ENCODE measurements at regions not wholly inside any gene's neighbourhood (a gene's known extent, or its start where the extent isn't known, plus 50 kb on each side); places are given as distances from the start of the nearest gene placed in this dataset.

DNA sequence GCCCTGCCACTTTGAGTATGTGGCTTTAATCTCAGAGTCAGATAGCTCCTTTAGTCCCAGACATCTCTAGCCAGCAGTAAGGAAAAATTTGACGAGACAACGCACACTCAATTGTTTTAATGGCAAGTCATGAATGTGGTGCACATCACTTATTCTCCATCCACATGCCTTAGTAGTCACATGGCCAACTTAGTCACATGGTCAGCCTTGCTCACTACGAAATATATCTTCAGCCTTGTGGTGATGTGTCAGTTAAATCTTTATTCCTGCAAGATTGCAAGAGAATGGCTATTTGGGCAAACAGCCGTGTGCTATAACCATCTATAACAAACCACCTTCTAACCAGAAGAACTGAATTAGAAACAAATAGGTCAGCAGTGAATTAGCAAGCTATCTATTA lies 871.1 kb upstream of the CELF2 start:
- dilution Hi-C loops (cut with MboI; ENCODE audit: extremely low pct_ligation_motif_present, low sequenced_read_pairs) (no loop called here), intact Hi-C loops (cut with micrococcal nuclease) (no loop called here)
- H3K9ac ChIP-seq (replicated peaks; ENCODE audit: extremely low read depth, insufficient read depth, low read length): no peak overlapping the region
- TF ChIP-seq POLR2A (IDR thresholded peaks at IDR 0.05; ENCODE audit: low read depth, low read length): no peak
- TF ChIP-seq POLR2AphosphoS5 (IDR thresholded peaks at IDR 0.05; ENCODE audit: insufficient read depth, low read depth, low read length): no peak
- TF ChIP-seq MYC (IDR thresholded peaks at IDR 0.05; ENCODE audit: low read depth, low read length): no peak
- no peak for TF ChIP-seq EZH2 (IDR thresholded peaks at IDR 0.05; ENCODE audit: borderline replicate concordance, low read depth, low read length, severe bottlenecking)
- TF ChIP-seq JUN (IDR thresholded peaks at IDR 0.05; ENCODE audit: borderline replicate concordance, insufficient read depth, insufficient read length, low read depth): no peak
- TF ChIP-seq, protein P1, sequence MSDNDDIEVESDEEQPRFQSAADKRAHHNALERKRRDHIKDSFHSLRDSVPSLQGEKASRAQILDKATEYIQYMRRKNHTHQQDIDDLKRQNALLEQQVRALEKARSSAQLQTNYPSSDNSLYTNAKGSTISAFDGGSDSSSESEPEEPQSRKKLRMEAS (IDR thresholded peaks at IDR 0.05; ENCODE audit: insufficient read depth, insufficient read length): no peak
- no peak overlapping the region for H3K4me2 ChIP-seq (ENCODE audit: insufficient read depth, low read length)
- no peaks in the 10 kb centered on the region for H3K4me1 ChIP-seq (ENCODE audit: control insufficient read depth, extremely low read depth, insufficient read depth, low read length)
- ChIA-PET CTCF (no interaction called here), POLR2A (no interaction called here)
- no peak overlapping the region for H3K4me3 ChIP-seq (replicated peaks in 1 of 3; ENCODE audit: insufficient read depth in 1 of 3, low read depth in 1 of 3, low read length in 3 of 3)
- H4K20me1 ChIP-seq (replicated peaks; ENCODE audit: control insufficient read depth, extremely low read depth, insufficient read depth, low read length): no peaks in the 10 kb centered on the region
- H3K27ac ChIP-seq (ENCODE audit: insufficient read depth, low read depth, low read length): no peak overlapping the region
- no TSS peak for BruUV-seq (replicated peaks)
- no peaks in the 10 kb centered on the region for H3K9me1 ChIP-seq (replicated peaks; ENCODE audit: control insufficient read depth, extremely low read depth, insufficient read depth, low read length)
- no peaks in the 10 kb centered on the region for H3K36me3 ChIP-seq (ENCODE audit: control insufficient read depth in 2 of 2, extremely low read depth in 1 of 2, insufficient read depth in 2 of 2, low read length in 2 of 2)
- H2AFZ ChIP-seq (ENCODE audit: low read depth, low read length): no peak overlapping the region
- H3K9me3 ChIP-seq (replicated peaks; ENCODE audit: control insufficient read depth, insufficient read depth, low read length): no peaks in the 10 kb centered on the region
- no peak for DNase-seq (ENCODE audit: low read depth, low spot score)
- H3K79me2 ChIP-seq (ENCODE audit: control insufficient read depth, insufficient read depth, low read length): no peaks in the 10 kb centered on the region
- H3K27me3 ChIP-seq (ENCODE audit: control insufficient read depth in 2 of 2, insufficient read depth in 2 of 2, low read length in 2 of 2): no peaks in the 10 kb centered on the region
- FAIRE-seq: no peak

DNA sequence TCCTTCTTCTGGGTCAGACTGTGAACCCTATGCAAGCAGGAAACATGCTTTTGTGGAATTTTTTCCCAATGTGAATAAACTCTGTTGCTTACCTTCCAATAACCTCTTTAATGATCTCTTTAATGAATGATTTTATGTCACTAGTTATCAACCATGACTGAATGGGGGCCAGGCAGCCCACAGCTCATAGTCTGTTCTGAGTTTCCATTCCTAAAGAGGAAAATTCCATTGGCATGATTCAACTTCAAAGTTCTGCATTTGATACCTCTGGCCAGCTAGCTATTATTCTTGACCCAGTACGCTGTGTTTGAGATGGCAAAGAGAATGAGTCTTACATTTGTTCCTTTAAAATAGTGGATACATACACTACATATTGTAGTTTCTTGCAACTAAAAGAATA lies 867.8 kb upstream of the CELF2 start:
- intact Hi-C loops (cut with micrococcal nuclease) (no loop called here), dilution Hi-C loops (cut with MboI; ENCODE audit: extremely low pct_ligation_motif_present, low sequenced_read_pairs) (no loop called here)
- Histone ChIP-seq H3K27ac (ENCODE audit: insufficient read depth, low read depth, low read length) (no peak overlapping the region), H3K9me3 (replicated peaks; ENCODE audit: control insufficient read depth, insufficient read depth, low read length) (no peaks in the 10 kb centered on the region), H3K79me2 (ENCODE audit: control insufficient read depth, insufficient read depth, low read length) (no peaks in the 10 kb centered on the region), H3K27me3 (ENCODE audit: control insufficient read depth in 2 of 2, insufficient read depth in 2 of 2, low read length in 2 of 2) (no peaks in the 10 kb centered on the region), H3K9ac (replicated peaks; ENCODE audit: extremely low read depth, insufficient read depth, low read length) (no peak overlapping the region), H3K4me3 (replicated peaks in 1 of 3; ENCODE audit: insufficient read depth in 1 of 3, low read depth in 1 of 3, low read length in 3 of 3) (no peak overlapping the region), H3K9me1 (replicated peaks; ENCODE audit: control insufficient read depth, extremely low read depth, insufficient read depth, low read length) (no peaks in the 10 kb centered on the region), H3K4me2 (ENCODE audit: insufficient read depth, low read length) (no peak overlapping the region), H3K4me1 (ENCODE audit: control insufficient read depth, extremely low read depth, insufficient read depth, low read length) (no peaks in the 10 kb centered on the region), H2AFZ (ENCODE audit: low read depth, low read length) (no peak overlapping the region), H3K36me3 (ENCODE audit: control insufficient read depth in 2 of 2, extremely low read depth in 1 of 2, insufficient read depth in 2 of 2, low read length in 2 of 2) (no peaks in the 10 kb centered on the region), H4K20me1 (replicated peaks; ENCODE audit: control insufficient read depth, extremely low read depth, insufficient read depth, low read length) (no peaks in the 10 kb centered on the region)
- no peak for FAIRE-seq
- BruUV-seq (replicated peaks): no TSS peak
- no peak for DNase-seq (ENCODE audit: low read depth, low spot score)
- CTCF ChIA-PET: no interaction called here
- no peak for TF ChIP-seq POLR2A (IDR thresholded peaks at IDR 0.05; ENCODE audit: low read depth, low read length)
- TF ChIP-seq EZH2 (IDR thresholded peaks at IDR 0.05; ENCODE audit: borderline replicate concordance, low read depth, low read length, severe bottlenecking): no peak
- TF ChIP-seq JUN (IDR thresholded peaks at IDR 0.05; ENCODE audit: borderline replicate concordance, insufficient read depth, insufficient read length, low read depth): no peak
- no peak for TF ChIP-seq POLR2AphosphoS5 (IDR thresholded peaks at IDR 0.05; ENCODE audit: insufficient read depth, low read depth, low read length)
- TF ChIP-seq MYC (IDR thresholded peaks at IDR 0.05; ENCODE audit: low read depth, low read length): no peak
- TF ChIP-seq FOS (IDR thresholded peaks at IDR 0.05; ENCODE audit: borderline replicate concordance, insufficient read depth, low read length): no peak
- TF ChIP-seq, protein P2, sequence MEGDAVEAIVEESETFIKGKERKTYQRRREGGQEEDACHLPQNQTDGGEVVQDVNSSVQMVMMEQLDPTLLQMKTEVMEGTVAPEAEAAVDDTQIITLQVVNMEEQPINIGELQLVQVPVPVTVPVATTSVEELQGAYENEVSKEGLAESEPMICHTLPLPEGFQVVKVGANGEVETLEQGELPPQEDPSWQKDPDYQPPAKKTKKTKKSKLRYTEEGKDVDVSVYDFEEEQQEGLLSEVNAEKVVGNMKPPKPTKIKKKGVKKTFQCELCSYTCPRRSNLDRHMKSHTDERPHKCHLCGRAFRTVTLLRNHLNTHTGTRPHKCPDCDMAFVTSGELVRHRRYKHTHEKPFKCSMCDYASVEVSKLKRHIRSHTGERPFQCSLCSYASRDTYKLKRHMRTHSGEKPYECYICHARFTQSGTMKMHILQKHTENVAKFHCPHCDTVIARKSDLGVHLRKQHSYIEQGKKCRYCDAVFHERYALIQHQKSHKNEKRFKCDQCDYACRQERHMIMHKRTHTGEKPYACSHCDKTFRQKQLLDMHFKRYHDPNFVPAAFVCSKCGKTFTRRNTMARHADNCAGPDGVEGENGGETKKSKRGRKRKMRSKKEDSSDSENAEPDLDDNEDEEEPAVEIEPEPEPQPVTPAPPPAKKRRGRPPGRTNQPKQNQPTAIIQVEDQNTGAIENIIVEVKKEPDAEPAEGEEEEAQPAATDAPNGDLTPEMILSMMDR (IDR thresholded peaks at IDR 0.05; ENCODE audit: extremely low read depth in 1 of 2, insufficient read depth in 1 of 2, low read depth in 1 of 2, low read length in 2 of 2): no peak
- TF ChIP-seq, protein P1 (IDR thresholded peaks at IDR 0.05; ENCODE audit: insufficient read depth, insufficient read length): no peak
- TF ChIP-seq GATA2 (IDR thresholded peaks at IDR 0.05; ENCODE audit: insufficient read depth, insufficient read length, low read depth, low read length): no peak
- POLR2A ChIA-PET: no interaction called here

All from endothelial cell of umbilical vein (primary cell).